NCI-H2196 treated with DMSO at 0.1 percent for 48 hours (cell line): ENCODE measurements at regions not wholly inside any gene's neighbourhood (a gene's known extent, or its start where the extent isn't known, plus 50 kb on each side); places are given as distances from the start of the nearest gene placed in this dataset.

Experiments used
- DNase-seq: peaks from one replicate; lab custom pipeline; 2025; ENCODE audit not compliant: unreplicated experiment; lab: John Stamatoyannopoulos, UW

GRCh38 chr4:32000846-32001488, 1280.8 kb downstream of the PCDH7 start:
- DNase-seq: no peak

GRCh38 chr4:32002037-32002747, 1282.0 kb downstream of the PCDH7 start:
- DNase-seq: no peak

GRCh38 chr4:32003548-32003947, 1283.4 kb downstream of the PCDH7 start:
- DNase-seq: no peak

- DNase-seq: no peak
These were observed 1290.1 kb downstream of the PCDH7 start for GRCh38 chr4:32010221-32010620.

GRCh38 chr4:32022071-32022470, 1301.9 kb downstream of the PCDH7 start:
- DNase-seq: no peak

- DNase-seq: no peak
These were observed 1305.8 kb downstream of the PCDH7 start for GRCh38 chr4:32025851-32026459.

GRCh38 chr4:32030406-32030805, 1310.2 kb downstream of the PCDH7 start:
- no peak for DNase-seq

GRCh38 chr4:32031026-32031425, 1310.9 kb downstream of the PCDH7 start:
- DNase-seq: no peak

- DNase-seq: no peak
These were observed 1312.0 kb downstream of the PCDH7 start for GRCh38 chr4:32032136-32032672.

- no peak for DNase-seq
These were observed 1317.2 kb downstream of the PCDH7 start for GRCh38 chr4:32037399-32037798.

- no peak for DNase-seq
These were observed 1322.5 kb downstream of the PCDH7 start for GRCh38 chr4:32042486-32043247.

GRCh38 chr4:32043248-32043633, 1323.1 kb downstream of the PCDH7 start:
- no peak for DNase-seq

- DNase-seq: no peak
These were observed 1341.7 kb downstream of the PCDH7 start for GRCh38 chr4:32061916-32062315.

GRCh38 chr4:32073542-32073941, 1353.4 kb downstream of the PCDH7 start:
- no peak for DNase-seq

- DNase-seq: no peak
These were observed 1367.0 kb downstream of the PCDH7 start for GRCh38 chr4:32087211-32087610.

GRCh38 chr4:32094987-32095386, 1374.8 kb downstream of the PCDH7 start:
- DNase-seq: no peak

- DNase-seq: no peak
These were observed 1382.7 kb downstream of the PCDH7 start for GRCh38 chr4:32102896-32103295.

GRCh38 chr4:32106767-32107166, 1386.6 kb downstream of the PCDH7 start:
- no peak for DNase-seq

GRCh38 chr4:32112891-32113290, 1392.7 kb downstream of the PCDH7 start:
- DNase-seq: no peak

- no peak for DNase-seq
These were observed 1397.5 kb downstream of the PCDH7 start for GRCh38 chr4:32117693-32118092.

GRCh38 chr4:32119907-32120306, 1399.7 kb downstream of the PCDH7 start:
- no peak for DNase-seq
